DMS79 treated with DMSO at 0.1 percent for 48 hours (cell line): ENCODE measurements at regions not wholly inside any gene's neighbourhood (a gene's known extent, or its start where the extent isn't known, plus 50 kb on each side); places are given as distances from the start of the nearest gene placed in this dataset.

Source experiments
- DNase-seq: peaks from one replicate; lab custom pipeline; 2025; lab: John Stamatoyannopoulos, UW

GRCh38 chr5:34505731-34506130, 150.4 kb upstream of the RAI14 start:
- DNase-seq = no peak

- DNase-seq = no peak
These were observed 148.2 kb upstream of the RAI14 start for GRCh38 chr5:34507933-34508332.

GRCh38 chr5:34509392-34509791, 146.7 kb upstream of the RAI14 start:
- DNase-seq = no peak

- no peak for DNase-seq
These were observed 146.1 kb upstream of the RAI14 start for GRCh38 chr5:34510002-34510401.

GRCh38 chr5:34511063-34511462, 145.1 kb upstream of the RAI14 start:
- DNase-seq = no peak

- DNase-seq = no peak
These were observed 144.6 kb upstream of the RAI14 start for GRCh38 chr5:34511481-34511880.

- no peak for DNase-seq
These were observed 144.2 kb upstream of the RAI14 start for GRCh38 chr5:34511915-34512314.

- DNase-seq = no peak
These were observed 140.0 kb upstream of the RAI14 start for GRCh38 chr5:34516166-34516565.

- DNase-seq = no peak
These were observed 139.4 kb upstream of the RAI14 start for GRCh38 chr5:34516686-34517085.

GRCh38 chr5:34517249-34517648, 138.9 kb upstream of the RAI14 start:
- DNase-seq = no peak

- no peak for DNase-seq
These were observed 136.5 kb upstream of the RAI14 start for GRCh38 chr5:34519489-34520220.

- no peak for DNase-seq
These were observed 134.4 kb upstream of the RAI14 start for GRCh38 chr5:34521628-34522290.

- peak; percentile 36 for DNase-seq
These were observed 133.3 kb upstream of the RAI14 start for GRCh38 chr5:34522599-34523386.

- DNase-seq = no peak
These were observed 132.8 kb upstream of the RAI14 start for GRCh38 chr5:34523387-34523726.

GRCh38 chr5:34524123-34524522, 132.0 kb upstream of the RAI14 start:
- DNase-seq = no peak

- no peak for DNase-seq
These were observed 130.4 kb upstream of the RAI14 start for GRCh38 chr5:34525761-34526160.

GRCh38 chr5:34526682-34527305, 129.3 kb upstream of the RAI14 start:
- DNase-seq = no peak

- no peak for DNase-seq
These were observed 126.4 kb upstream of the RAI14 start for GRCh38 chr5:34529581-34530331.

GRCh38 chr5:34530637-34531036, 125.5 kb upstream of the RAI14 start:
- no peak for DNase-seq

- no peak for DNase-seq
These were observed 124.3 kb upstream of the RAI14 start for GRCh38 chr5:34531751-34532360.
